Neural cell (in vitro differentiated cells): ENCODE measurements at regions not wholly inside any gene's neighbourhood (a gene's known extent, or its start where the extent isn't known, plus 50 kb on each side); places are given as distances from the start of the nearest gene placed in this dataset.

ENCODE experiments used
- H2AFZ ChIP-seq: fragments of 200-600, 300-800 bp; sonication (generic), shearing (Covaris generic); 2 replicates; pipeline ENCODE4 v1.6.0; 2014; ENCODE audit warnings: low read depth, mild to moderate bottlenecking, antibody characterized with exemption, low read length, moderate library complexity
- H3F3A ChIP-seq: fragments of 200-600 bp; shearing (Covaris generic); 2 replicates; pipeline ENCODE4 v1.6.1; 2016; ENCODE audit warnings: mild to moderate bottlenecking, moderate library complexity, mixed read lengths, antibody characterized with exemption, low read length; ENCODE audit not compliant: insufficient read depth, poor library complexity, severe bottlenecking
- H3K27ac ChIP-seq: fragments of 200-600, 300-800 bp; sonication (generic), shearing (Covaris generic); 2 replicates; pipeline ENCODE4 v1.5.1; 2014; ENCODE audit warnings: mild to moderate bottlenecking, low read length, moderate library complexity
- H3K27me3 ChIP-seq: fragments of 300-800, 200-600 bp; sonication (generic), shearing (Covaris generic); 2 replicates; pipeline ENCODE4 v1.6.0; 2014; ENCODE audit warnings: mild to moderate bottlenecking, low read depth, low read length, moderate library complexity; ENCODE audit not compliant: insufficient read depth
- H3K36me3 ChIP-seq: fragments of 300-800, 200-600 bp; sonication (generic), shearing (Covaris generic); 2 replicates; pipeline ENCODE4 v1.5.1; 2014; ENCODE audit warnings: mild to moderate bottlenecking, antibody characterized with exemption, low read length, moderate library complexity; ENCODE audit not compliant: insufficient read depth
- H3K4me2 ChIP-seq: fragments of 300-800, 200-600 bp; sonication (generic), shearing (Covaris generic); 2 replicates; pipeline ENCODE4 v1.6.0; 2014; ENCODE audit warnings: mild to moderate bottlenecking, low read length
- H3K4me3 ChIP-seq: fragments of 300-800, 200-600 bp; sonication (generic), shearing (Covaris generic); 2 replicates; pipeline ENCODE4 v1.5.1; 2014; ENCODE audit warnings: mild to moderate bottlenecking, low read length, moderate library complexity
- H3K79me2 ChIP-seq: fragments of 200-600 bp; shearing (Covaris generic); replicated peaks from 2 replicates; pipeline ENCODE4 v1.6.0; 2014; ENCODE audit warnings: mild to moderate bottlenecking, low read length, moderate library complexity; ENCODE audit not compliant: insufficient read depth
- H3K9ac ChIP-seq: fragments of 300-800, 200-600 bp; sonication (generic), shearing (Covaris generic); 2 replicates; pipeline ENCODE4 v1.6.1; 2016; ENCODE audit warnings: mild to moderate bottlenecking, low read length, mixed read lengths
- H3K9me2 ChIP-seq: fragments of 200-600 bp; shearing (Covaris generic); 2 replicates; pipeline ENCODE4 v1.6.1; 2016; ENCODE audit warnings: mild to moderate bottlenecking, low read length, mixed read lengths; ENCODE audit not compliant: insufficient read depth
- H3K9me3 ChIP-seq: fragments of 200-600, 300-800 bp; sonication (generic), shearing (Covaris generic); 2 replicates; pipeline ENCODE4 v1.6.1; 2016; ENCODE audit warnings: mild to moderate bottlenecking, mixed run types, low read length, moderate library complexity, mixed read lengths
- H4K20me1 ChIP-seq: fragments of 200-600 bp; shearing (Covaris generic); 2 replicates; pipeline ENCODE4 v1.6.1; 2016; ENCODE audit warnings: mild to moderate bottlenecking, mixed run types; ENCODE audit not compliant: insufficient read depth
- EP300 ChIP-seq: fragments of 450-650 bp; conservative IDR thresholded peaks from 2 replicates; pipeline ENCODE4 v1.6.1; 2014; ENCODE audit warnings: antibody characterized with exemption, mild to moderate bottlenecking, moderate library complexity; ENCODE audit not compliant: poor library complexity, severe bottlenecking
- EZH2 ChIP-seq: fragments of 200-600, 300-800 bp; shearing (Covaris generic), sonication (generic); IDR thresholded peaks from 2 replicates; pipeline ENCODE4 v1.6.1; 2014; ENCODE audit warnings: antibody characterized with exemption, low read length, borderline replicate concordance, mild to moderate bottlenecking; ENCODE audit not compliant: insufficient read depth, poor library complexity, severe bottlenecking
- MXI1 ChIP-seq: fragments of 450-650 bp; conservative IDR thresholded peaks from 2 replicates; pipeline ENCODE4 v1.6.1; 2014; ENCODE audit warnings: antibody characterized with exemption, mild to moderate bottlenecking; ENCODE audit not compliant: poor library complexity, severe bottlenecking
- POLR2AphosphoS5 ChIP-seq: IDR thresholded peaks from 2 replicates; pipeline ENCODE4 v1.6.1; 2012
- RAD21 ChIP-seq: fragments of 450-650 bp; conservative IDR thresholded peaks from 2 replicates; pipeline ENCODE4 v1.6.1; 2014; ENCODE audit warnings: antibody characterized with exemption, mild to moderate bottlenecking, moderate library complexity
- SMC3 ChIP-seq: fragments of 450-650 bp; conservative IDR thresholded peaks from 2 replicates; pipeline ENCODE4 v1.6.1; 2014; ENCODE audit warnings: antibody characterized with exemption, mild to moderate bottlenecking, moderate library complexity; ENCODE audit not compliant: poor library complexity
- TAF1 ChIP-seq: IDR thresholded peaks from 2 replicates; pipeline ENCODE4 v1.6.1; 2012; ENCODE audit warnings: low read depth
- TF ChIP-seq, protein P1 (sequence below): fragments of 450-650 bp; IDR thresholded peaks from 2 replicates; pipeline ENCODE4 v1.5.1; 2014; ENCODE audit warnings: antibody characterized with exemption, mild to moderate bottlenecking, moderate library complexity; ENCODE audit not compliant: poor library complexity, severe bottlenecking
- TF ChIP-seq, protein P2 (sequence below): IDR thresholded peaks from 2 replicates; pipeline ENCODE4 v1.6.1; 2012; ENCODE audit warnings: borderline replicate concordance

DNA sequence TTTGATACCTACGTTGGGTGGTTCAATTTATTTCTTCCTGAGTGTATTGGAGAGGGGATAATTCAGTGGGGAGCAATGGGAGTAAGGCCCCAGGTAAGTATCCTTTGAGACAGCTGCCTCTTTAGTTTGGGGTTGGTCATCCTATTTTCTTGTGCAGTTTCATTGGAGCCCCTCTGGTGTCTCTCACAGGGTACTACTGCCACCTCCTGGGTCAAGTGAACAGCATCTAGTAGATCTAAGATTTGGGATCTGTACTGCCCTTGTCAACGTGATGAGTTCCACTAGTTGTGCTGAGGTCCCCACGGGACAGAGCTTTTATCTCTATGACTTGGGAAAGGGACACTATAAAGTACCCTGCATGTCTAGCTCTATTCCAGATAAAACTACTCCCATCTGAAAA lies 80.6 kb downstream of the PBDC1 start:
- H3K79me2 ChIP-seq: no peaks in the 10 kb centered on the region
- H4K20me1 ChIP-seq: no peaks in the 10 kb centered on the region
- H2AFZ ChIP-seq: no peak overlapping the region
- H3K9me2 ChIP-seq: no peaks in the 10 kb centered on the region
- no peak overlapping the region for H3K4me2 ChIP-seq
- H3K4me3 ChIP-seq: no peak overlapping the region
- H3F3A ChIP-seq: no peaks in the 10 kb centered on the region
- H3K9me3 ChIP-seq: no peaks in the 10 kb centered on the region
- no peaks in the 10 kb centered on the region for H3K27me3 ChIP-seq
- H3K9ac ChIP-seq: no peak overlapping the region
- no peak overlapping the region for H3K27ac ChIP-seq
- no peaks in the 10 kb centered on the region for H3K36me3 ChIP-seq
- TF ChIP-seq, protein P1, sequence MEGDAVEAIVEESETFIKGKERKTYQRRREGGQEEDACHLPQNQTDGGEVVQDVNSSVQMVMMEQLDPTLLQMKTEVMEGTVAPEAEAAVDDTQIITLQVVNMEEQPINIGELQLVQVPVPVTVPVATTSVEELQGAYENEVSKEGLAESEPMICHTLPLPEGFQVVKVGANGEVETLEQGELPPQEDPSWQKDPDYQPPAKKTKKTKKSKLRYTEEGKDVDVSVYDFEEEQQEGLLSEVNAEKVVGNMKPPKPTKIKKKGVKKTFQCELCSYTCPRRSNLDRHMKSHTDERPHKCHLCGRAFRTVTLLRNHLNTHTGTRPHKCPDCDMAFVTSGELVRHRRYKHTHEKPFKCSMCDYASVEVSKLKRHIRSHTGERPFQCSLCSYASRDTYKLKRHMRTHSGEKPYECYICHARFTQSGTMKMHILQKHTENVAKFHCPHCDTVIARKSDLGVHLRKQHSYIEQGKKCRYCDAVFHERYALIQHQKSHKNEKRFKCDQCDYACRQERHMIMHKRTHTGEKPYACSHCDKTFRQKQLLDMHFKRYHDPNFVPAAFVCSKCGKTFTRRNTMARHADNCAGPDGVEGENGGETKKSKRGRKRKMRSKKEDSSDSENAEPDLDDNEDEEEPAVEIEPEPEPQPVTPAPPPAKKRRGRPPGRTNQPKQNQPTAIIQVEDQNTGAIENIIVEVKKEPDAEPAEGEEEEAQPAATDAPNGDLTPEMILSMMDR: peak; percentile 40
- TF ChIP-seq TAF1 (no peak), SMC3 (no peak), RAD21 (peak; percentile 42), MXI1 (no peak), POLR2AphosphoS5 (no peak), EZH2 (no peak), EP300 (no peak)
- TF ChIP-seq, protein P2, sequence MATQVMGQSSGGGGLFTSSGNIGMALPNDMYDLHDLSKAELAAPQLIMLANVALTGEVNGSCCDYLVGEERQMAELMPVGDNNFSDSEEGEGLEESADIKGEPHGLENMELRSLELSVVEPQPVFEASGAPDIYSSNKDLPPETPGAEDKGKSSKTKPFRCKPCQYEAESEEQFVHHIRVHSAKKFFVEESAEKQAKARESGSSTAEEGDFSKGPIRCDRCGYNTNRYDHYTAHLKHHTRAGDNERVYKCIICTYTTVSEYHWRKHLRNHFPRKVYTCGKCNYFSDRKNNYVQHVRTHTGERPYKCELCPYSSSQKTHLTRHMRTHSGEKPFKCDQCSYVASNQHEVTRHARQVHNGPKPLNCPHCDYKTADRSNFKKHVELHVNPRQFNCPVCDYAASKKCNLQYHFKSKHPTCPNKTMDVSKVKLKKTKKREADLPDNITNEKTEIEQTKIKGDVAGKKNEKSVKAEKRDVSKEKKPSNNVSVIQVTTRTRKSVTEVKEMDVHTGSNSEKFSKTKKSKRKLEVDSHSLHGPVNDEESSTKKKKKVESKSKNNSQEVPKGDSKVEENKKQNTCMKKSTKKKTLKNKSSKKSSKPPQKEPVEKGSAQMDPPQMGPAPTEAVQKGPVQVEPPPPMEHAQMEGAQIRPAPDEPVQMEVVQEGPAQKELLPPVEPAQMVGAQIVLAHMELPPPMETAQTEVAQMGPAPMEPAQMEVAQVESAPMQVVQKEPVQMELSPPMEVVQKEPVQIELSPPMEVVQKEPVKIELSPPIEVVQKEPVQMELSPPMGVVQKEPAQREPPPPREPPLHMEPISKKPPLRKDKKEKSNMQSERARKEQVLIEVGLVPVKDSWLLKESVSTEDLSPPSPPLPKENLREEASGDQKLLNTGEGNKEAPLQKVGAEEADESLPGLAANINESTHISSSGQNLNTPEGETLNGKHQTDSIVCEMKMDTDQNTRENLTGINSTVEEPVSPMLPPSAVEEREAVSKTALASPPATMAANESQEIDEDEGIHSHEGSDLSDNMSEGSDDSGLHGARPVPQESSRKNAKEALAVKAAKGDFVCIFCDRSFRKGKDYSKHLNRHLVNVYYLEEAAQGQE: no peak

DNA sequence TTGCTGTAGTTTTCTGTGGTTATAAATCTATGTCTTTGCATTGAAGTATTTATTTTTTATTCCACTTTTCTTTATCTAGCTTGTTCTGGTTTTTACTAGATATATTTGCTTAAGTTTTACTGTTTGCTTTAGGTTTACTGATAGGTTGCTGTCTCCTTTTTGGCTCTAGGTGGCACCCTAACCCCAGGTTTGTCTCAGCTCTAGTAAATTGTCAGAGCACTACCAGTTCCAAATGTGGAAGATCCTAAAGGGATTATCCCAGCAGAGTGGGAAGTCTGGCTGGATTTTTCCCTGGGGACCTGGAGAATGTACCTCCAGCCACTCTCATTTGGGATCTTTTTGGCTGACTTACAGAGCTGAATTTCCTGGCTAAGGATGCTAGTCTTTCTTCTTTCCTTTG lies 106.1 kb downstream of the PBDC1 start:
- TF ChIP-seq EZH2 (no peak), SMC3 (peak; percentile 71), RAD21 (peak; percentile 80), POLR2AphosphoS5 (no peak), MXI1 (no peak)
- TF ChIP-seq, protein P1: peak; percentile 77
- TF ChIP-seq, protein P2: peak; percentile 79
- Histone ChIP-seq H3K9me3 (no peaks in the 10 kb centered on the region), H3K4me2 (no peak overlapping the region), H3K27ac (no peak overlapping the region), H3K79me2 (no peaks in the 10 kb centered on the region), H3K9ac (no peak overlapping the region), H3F3A (no peaks in the 10 kb centered on the region), H4K20me1 (no peaks in the 10 kb centered on the region), H2AFZ (no peak overlapping the region), H3K27me3 (no peaks in the 10 kb centered on the region), H3K36me3 (no peaks in the 10 kb centered on the region), H3K9me2 (no peaks in the 10 kb centered on the region), H3K4me3 (no peak overlapping the region)
